ENCODE measurements at regions not wholly inside any gene's neighbourhood (a gene's known extent, or its start where the extent isn't known, plus 50 kb on each side); places are given as distances from the start of the nearest gene placed in this dataset.

GRCh38 chr13:105897575-105897974 is 637.9 kb downstream of the EFNB2 start:
- Histone ChIP-seq H4K20me1 (ENCODE audit: insufficient read depth, low read length) (no peaks in the 10 kb centered on the region), H3K27ac (ENCODE audit: low read length) (no peak overlapping the region), H3K36me3 (ENCODE audit: insufficient read depth, low read length) (no peaks in the 10 kb centered on the region), H3K9ac (ENCODE audit: low read depth, low read length) (no peak overlapping the region), H2AFZ (ENCODE audit: low read depth, low read length) (no peak overlapping the region), H3K4me2 (ENCODE audit: insufficient read depth, low read length) (no peak overlapping the region), H3K4me3 (ENCODE audit: low read depth in 1 of 2, low read length in 2 of 2) (no peak overlapping the region), H3K4me1 (ENCODE audit: insufficient read depth, low read length) (no peaks in the 10 kb centered on the region), H3K79me2 (ENCODE audit: insufficient read depth, low read length) (no peaks in the 10 kb centered on the region), H3K27me3 (ENCODE audit: insufficient read depth, low read length, poor library complexity) (no peaks in the 10 kb centered on the region), H3K9me3 (ENCODE audit: insufficient read depth, low read length, severe bottlenecking) (no peaks in the 10 kb centered on the region)
- TF ChIP-seq EZH2 (IDR thresholded peaks at IDR 0.05; ENCODE audit: borderline replicate concordance, low read depth, low read length, severe bottlenecking) (no peak), CTCF (IDR thresholded peaks at IDR 0.05; ENCODE audit: borderline replicate concordance, extremely low read depth, low read length, poor library complexity, severe bottlenecking) (no peak)
- ATAC-seq (ENCODE audit: insufficient read depth, low read depth) (no peak), DNase-seq (no peak)

GRCh38 chr13:105894697-105895096 is 640.8 kb downstream of the EFNB2 start:
- Histone ChIP-seq H4K20me1 (ENCODE audit: insufficient read depth, low read length) (no peaks in the 10 kb centered on the region), H3K4me1 (ENCODE audit: insufficient read depth, low read length) (no peaks in the 10 kb centered on the region), H3K27ac (ENCODE audit: low read length) (no peak overlapping the region), H3K79me2 (ENCODE audit: insufficient read depth, low read length) (no peaks in the 10 kb centered on the region), H2AFZ (ENCODE audit: low read depth, low read length) (no peak overlapping the region), H3K9ac (ENCODE audit: low read depth, low read length) (no peak overlapping the region), H3K27me3 (ENCODE audit: insufficient read depth, low read length, poor library complexity) (no peaks in the 10 kb centered on the region), H3K4me3 (ENCODE audit: low read depth in 1 of 2, low read length in 2 of 2) (no peak overlapping the region), H3K4me2 (ENCODE audit: insufficient read depth, low read length) (no peak overlapping the region), H3K36me3 (ENCODE audit: insufficient read depth, low read length) (no peaks in the 10 kb centered on the region), H3K9me3 (ENCODE audit: insufficient read depth, low read length, severe bottlenecking) (peaks cover 4% of the 10 kb centered on the region)
- DNase-seq = no peak
- ATAC-seq (ENCODE audit: insufficient read depth, low read depth) = no peak
- TF ChIP-seq EZH2 (IDR thresholded peaks at IDR 0.05; ENCODE audit: borderline replicate concordance, low read depth, low read length, severe bottlenecking) (no peak), CTCF (IDR thresholded peaks at IDR 0.05; ENCODE audit: borderline replicate concordance, extremely low read depth, low read length, poor library complexity, severe bottlenecking) (no peak)

- Histone ChIP-seq H3K9ac (ENCODE audit: low read depth, low read length) (no peak overlapping the region), H3K36me3 (ENCODE audit: insufficient read depth, low read length) (no peaks in the 10 kb centered on the region), H2AFZ (ENCODE audit: low read depth, low read length) (no peak overlapping the region), H3K9me3 (ENCODE audit: insufficient read depth, low read length, severe bottlenecking) (peaks cover 4% of the 10 kb centered on the region), H3K27ac (ENCODE audit: low read length) (no peak overlapping the region), H3K4me3 (ENCODE audit: low read depth in 1 of 2, low read length in 2 of 2) (no peak overlapping the region), H4K20me1 (ENCODE audit: insufficient read depth, low read length) (no peaks in the 10 kb centered on the region), H3K4me2 (ENCODE audit: insufficient read depth, low read length) (no peak overlapping the region), H3K4me1 (ENCODE audit: insufficient read depth, low read length) (no peaks in the 10 kb centered on the region), H3K79me2 (ENCODE audit: insufficient read depth, low read length) (no peaks in the 10 kb centered on the region), H3K27me3 (ENCODE audit: insufficient read depth, low read length, poor library complexity) (no peaks in the 10 kb centered on the region)
- ATAC-seq (ENCODE audit: insufficient read depth, low read depth) = no peak
- DNase-seq = no peak
- TF ChIP-seq EZH2 (IDR thresholded peaks at IDR 0.05; ENCODE audit: borderline replicate concordance, low read depth, low read length, severe bottlenecking) (no peak), CTCF (IDR thresholded peaks at IDR 0.05; ENCODE audit: borderline replicate concordance, extremely low read depth, low read length, poor library complexity, severe bottlenecking) (no peak)
These were observed 645.0 kb downstream of the EFNB2 start for GRCh38 chr13:105890509-105890908.
